ENCODE measurements at regions not wholly inside any gene's neighbourhood (a gene's known extent, or its start where the extent isn't known, plus 50 kb on each side); places are given as distances from the start of the nearest gene placed in this dataset.

DNA sequence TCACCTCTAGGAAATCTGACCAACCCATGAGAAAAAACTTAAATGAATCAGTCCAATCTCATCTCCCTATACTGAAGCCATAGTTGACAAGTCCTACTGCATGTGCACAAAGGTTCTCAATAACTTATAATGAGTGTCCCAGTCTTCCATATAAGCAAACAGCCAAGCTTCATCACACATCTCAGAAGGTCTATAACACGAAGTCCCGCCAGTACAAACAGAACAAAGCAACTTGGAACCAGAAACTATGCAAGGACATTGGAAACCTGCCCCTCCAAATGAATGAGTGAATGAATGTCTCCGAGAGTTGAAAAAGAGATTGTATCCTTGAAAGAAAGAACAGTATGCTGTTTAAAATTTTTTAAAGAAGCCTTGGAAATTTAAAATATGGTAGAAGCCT is 53.6 kb upstream of the IPO9 start:
- DNase-seq: no peak

DNA sequence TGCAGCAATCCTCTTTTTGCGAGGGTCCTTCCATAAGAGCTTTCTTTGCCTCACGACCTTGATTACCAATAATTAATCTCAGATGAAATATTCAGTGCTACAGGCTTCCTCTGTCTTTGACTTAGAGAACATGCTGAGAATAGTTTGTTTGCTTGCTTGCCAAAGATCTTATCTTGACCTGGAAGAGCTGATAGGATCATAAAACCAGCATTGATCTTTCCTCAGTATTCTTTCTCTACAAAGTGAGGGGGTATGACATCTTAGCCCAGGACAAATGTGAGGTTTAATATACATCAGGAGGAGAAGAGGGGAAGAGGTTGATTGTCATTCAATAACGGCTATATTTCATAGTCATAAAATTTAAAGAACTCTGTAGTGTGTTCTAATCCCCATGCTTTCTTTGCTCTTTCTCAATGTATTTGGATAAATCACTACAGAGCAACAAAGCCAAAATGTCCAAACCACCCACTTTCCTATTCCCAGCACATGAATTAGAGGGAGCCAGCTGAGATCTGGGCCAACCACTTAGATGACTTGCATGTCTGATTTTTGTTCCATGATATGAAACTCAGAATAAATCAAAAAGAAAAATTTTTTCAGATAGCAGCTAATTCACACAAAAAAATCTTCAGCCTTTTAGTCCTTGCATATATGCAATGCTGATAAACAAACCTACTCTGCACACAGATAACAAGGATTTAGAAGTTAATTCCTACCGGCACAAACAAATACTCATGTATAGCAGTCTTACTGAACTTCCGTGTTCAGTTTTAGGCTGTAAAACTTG is 50.5 kb upstream of the IPO9 start:
- no peak for DNase-seq
